Osteoblast (primary cell): ENCODE measurements at regions not wholly inside any gene's neighbourhood (a gene's known extent, or its start where the extent isn't known, plus 50 kb on each side); places are given as distances from the start of the nearest gene placed in this dataset.

Experiments
- DNase-seq: peaks from one replicate; pipeline ENCODE4 v3.0.0; 2011; ENCODE audit warnings: low spot score, mixed read lengths; ENCODE audit not compliant: insufficient read length; ENCODE audit errors: missing footprints
- H2AFZ ChIP-seq: 2 replicates; pipeline ENCODE4 v1.6.0; 2011; ENCODE audit warnings: mild to moderate bottlenecking, low read length
- H3K27ac ChIP-seq: 2 replicates; pipeline ENCODE4 v1.5.1; 2011; ENCODE audit warnings: mild to moderate bottlenecking, low read depth, low read length, moderate library complexity
- H3K27me3 ChIP-seq: 2 replicates; pipeline ENCODE4 v1.6.0; 2012; ENCODE audit warnings: mild to moderate bottlenecking, control low read depth, inconsistent platforms, low read length, moderate library complexity; ENCODE audit not compliant: insufficient read depth
- H3K36me3 ChIP-seq: 2 replicates; pipeline ENCODE4 v1.5.1; 2011; ENCODE audit warnings: mild to moderate bottlenecking, low read length, control low read depth, moderate library complexity; ENCODE audit not compliant: insufficient read depth
- H3K4me1 ChIP-seq: 2 replicates; pipeline ENCODE4 v1.5.1; 2011; ENCODE audit warnings: mild to moderate bottlenecking, low read length, control low read depth, moderate library complexity; ENCODE audit not compliant: insufficient read depth
- H3K4me2 ChIP-seq: 2 replicates; pipeline ENCODE4 v1.6.0; 2011; ENCODE audit warnings: mild to moderate bottlenecking, low read length; ENCODE audit not compliant: insufficient read depth
- H3K4me3 ChIP-seq: fragments of 200-600 bp; sonication (generic); 3 replicates; pipeline ENCODE4 v1.5.1; 2012; ENCODE audit warnings: mild to moderate bottlenecking, low read length, inconsistent platforms; ENCODE audit not compliant: insufficient read depth
- H3K79me2 ChIP-seq: 2 replicates; pipeline ENCODE4 v1.6.0; 2012; ENCODE audit warnings: mild to moderate bottlenecking, low read length, control low read depth, inconsistent platforms; ENCODE audit not compliant: insufficient read depth
- H3K9me3 ChIP-seq: 2 replicates; pipeline ENCODE4 v1.5.1; 2011; ENCODE audit warnings: low read depth, low read length, control low read depth
- H4K20me1 ChIP-seq: 2 replicates; pipeline ENCODE4 v1.6.0; 2012; ENCODE audit warnings: mild to moderate bottlenecking, low read length, control low read depth; ENCODE audit not compliant: insufficient read depth
- CTCF ChIP-seq: IDR thresholded peaks from 2 replicates; pipeline ENCODE4 v1.5.1; 2011; ENCODE audit warnings: mild to moderate bottlenecking, low read depth, low read length, moderate library complexity; ENCODE audit errors: extremely low read depth

GRCh38 chr11:15589070-15589626 lies 474.4 kb downstream of the INSC start:
- no peaks in the 10 kb centered on the region for H3K9me3 ChIP-seq
- no peak overlapping the region for H3K27ac ChIP-seq
- no peak for DNase-seq
- no peaks in the 10 kb centered on the region for H3K4me1 ChIP-seq
- no peak overlapping the region for H3K4me2 ChIP-seq
- no peaks in the 10 kb centered on the region for H4K20me1 ChIP-seq
- no peak overlapping the region for H3K4me3 ChIP-seq
- no peak overlapping the region for H2AFZ ChIP-seq
- H3K79me2 ChIP-seq: no peaks in the 10 kb centered on the region
- H3K27me3 ChIP-seq: no peaks in the 10 kb centered on the region
- H3K36me3 ChIP-seq: no peaks in the 10 kb centered on the region
- TF ChIP-seq CTCF: no peak

GRCh38 chr11:15590132-15590531 lies 475.4 kb downstream of the INSC start:
- Histone ChIP-seq H3K9me3 (no peaks in the 10 kb centered on the region), H3K27ac (no peak overlapping the region), H3K36me3 (no peaks in the 10 kb centered on the region), H3K4me2 (no peak overlapping the region), H2AFZ (no peak overlapping the region), H3K27me3 (no peaks in the 10 kb centered on the region), H4K20me1 (no peaks in the 10 kb centered on the region), H3K4me3 (no peak overlapping the region), H3K4me1 (no peaks in the 10 kb centered on the region), H3K79me2 (no peaks in the 10 kb centered on the region)
- TF ChIP-seq CTCF: no peak
- no peak for DNase-seq

- Histone ChIP-seq H3K27ac (no peak overlapping the region), H3K4me3 (no peak overlapping the region), H4K20me1 (no peaks in the 10 kb centered on the region), H3K9me3 (no peaks in the 10 kb centered on the region), H3K36me3 (no peaks in the 10 kb centered on the region), H2AFZ (no peak overlapping the region), H3K4me2 (no peak overlapping the region), H3K4me1 (no peaks in the 10 kb centered on the region), H3K27me3 (no peaks in the 10 kb centered on the region), H3K79me2 (no peaks in the 10 kb centered on the region)
- DNase-seq: no peak
- no peak for TF ChIP-seq CTCF
Measured at GRCh38 chr11:15591112-15591537, 476.4 kb downstream of the INSC start.

GRCh38 chr11:15594607-15595006 lies 479.9 kb downstream of the INSC start:
- Histone ChIP-seq H3K4me2 (no peak overlapping the region), H3K27me3 (no peaks in the 10 kb centered on the region), H3K4me3 (no peak overlapping the region), H3K4me1 (no peaks in the 10 kb centered on the region), H3K9me3 (no peaks in the 10 kb centered on the region), H2AFZ (no peak overlapping the region), H3K36me3 (no peaks in the 10 kb centered on the region), H4K20me1 (no peaks in the 10 kb centered on the region), H3K27ac (no peak overlapping the region), H3K79me2 (no peaks in the 10 kb centered on the region)
- no peak for DNase-seq
- TF ChIP-seq CTCF: no peak
